ENCODE measurements at regions not wholly inside any gene's neighbourhood (a gene's known extent, or its start where the extent isn't known, plus 50 kb on each side); places are given as distances from the start of the nearest gene placed in this dataset.

- TF ChIP-seq CTCF (IDR thresholded peaks at IDR 0.05) (no peak), POLR2A (IDR thresholded peaks at IDR 0.05) (no peak)
Observed at GRCh38 chr2:101623031-101623521, 74.4 kb upstream of the MAP4K4 start.
